T-cell (primary cell): ENCODE measurements at regions not wholly inside any gene's neighbourhood (a gene's known extent, or its start where the extent isn't known, plus 50 kb on each side); places are given as distances from the start of the nearest gene placed in this dataset.

Source experiments
- ATAC-seq, 4 experiments: fragments of 200-7000 bp in 3 of 4; fragments of 150-1000 bp in 1 of 4; cut with Tn5 transposase; replicated peaks in 1 of 4; 1 replicate in 3 of 4; 2 replicates in 1 of 4; pipeline ENCODE4 v1.10.0; 2021; ENCODE audit warnings: moderate library complexity in 3 of 4, mild to moderate bottlenecking in 2 of 4, moderate number of reproducible peaks in 1 of 4
- CTCF ChIA-PET, 2 donors: fragments of 300-600 bp; sonication (Branson Sonifier 250); formaldehyde crosslinking; loops; one replicate each; lab custom pipeline; 2022; ENCODE audit warnings: antibody characterized with exemption in 2 of 2; lab: Charles Lee
- POLR2A ChIA-PET, 2 donors: fragments of 300-600 bp; sonication (Branson Sonifier 250); formaldehyde crosslinking; loops; one replicate each; lab custom pipeline; 2022; ENCODE audit warnings: antibody characterized with exemption in 2 of 2; lab: Charles Lee
- DNase-seq, 35 experiments: peaks; one replicate each; pipeline versions ENCODE4 v3.0.0 to v3.0.0-alpha.2; 2013 to 2023
- H3K27ac ChIP-seq: one replicate; pipeline ENCODE4 v1.5.1; 2013; ENCODE audit warnings: low read length
- H3K27me3 ChIP-seq, 2 experiments: replicated peaks in 1 of 2; 1 replicate in 1 of 2; 2 replicates in 1 of 2; pipeline versions ENCODE4 v1.6.1 to v1.7.0; 2013; ENCODE audit warnings: low read length in 1 of 2, mixed read lengths in 1 of 2; ENCODE audit not compliant: control insufficient read depth in 2 of 2, insufficient read depth in 2 of 2; ENCODE audit errors: extremely low read depth in 1 of 2
- H3K36me3 ChIP-seq, 2 donors: 1 replicate in 1 of 2; 2 replicates in 1 of 2; pipeline versions ENCODE4 v1.6.1 to v1.7.0; 2013; ENCODE audit warnings: low read length in 1 of 2; ENCODE audit not compliant: control insufficient read depth in 2 of 2, insufficient read depth in 1 of 2; ENCODE audit errors: extremely low read depth in 1 of 2
- H3K4me1 ChIP-seq, 2 experiments: 1 replicate in 1 of 2; 2 replicates in 1 of 2; pipeline versions ENCODE4 v1.6.1 to v1.7.0; 2013; ENCODE audit warnings: low read length in 2 of 2, mixed read lengths in 1 of 2; ENCODE audit not compliant: insufficient read depth in 2 of 2, control insufficient read depth in 1 of 2; ENCODE audit errors: extremely low read depth in 1 of 2
- H3K4me3 ChIP-seq, 2 donors: 1 replicate in 1 of 2; 2 replicates in 1 of 2; pipeline versions ENCODE4 v1.5.1 to v1.7.0; 2013; ENCODE audit warnings: mild to moderate bottlenecking in 2 of 2, low read length in 1 of 2, moderate library complexity in 1 of 2; ENCODE audit not compliant: control insufficient read depth in 1 of 2; ENCODE audit errors: extremely low read depth in 1 of 2
- H3K9me3 ChIP-seq: 2 replicates; pipeline ENCODE4 v1.7.0; 2013
- H3K27ac Mint-ChIP-seq, 2 donors: one replicate each; pipeline ENCODE4 v1.8.0; 2020 to 2021; ENCODE audit warnings: mild to moderate bottlenecking in 2 of 2, mixed read lengths in 2 of 2
- H3K27me3 Mint-ChIP-seq, 2 donors: one replicate each; pipeline ENCODE4 v1.8.0; 2021 to 2022; ENCODE audit warnings: mixed read lengths in 2 of 2
- H3K36me3 Mint-ChIP-seq: one replicate; pipeline ENCODE4 v1.8.0; 2021; ENCODE audit warnings: mixed read lengths
- H3K4me1 Mint-ChIP-seq, 3 donors: one replicate each; pipeline ENCODE4 v1.8.0; 2020 to 2022; ENCODE audit warnings: mixed read lengths in 3 of 3, mild to moderate bottlenecking in 1 of 3
- H3K4me3 Mint-ChIP-seq, 3 donors: one replicate each; pipeline ENCODE4 v1.8.0; 2020 to 2022; ENCODE audit warnings: mild to moderate bottlenecking in 3 of 3, mixed read lengths in 3 of 3, moderate library complexity in 3 of 3
- H3K9me3 Mint-ChIP-seq, 3 donors: one replicate each; pipeline ENCODE4 v1.8.0; 2020 to 2022; ENCODE audit warnings: mixed read lengths in 3 of 3
- WGBS: methylation state at CpG from one replicate; pipeline ENCODE4 v1.1.5; 2013; ENCODE audit warnings: missing lambda C conversion rate; ENCODE audit not compliant: insufficient coverage; 5-methylcytosine and 5-hydroxymethylcytosine counted together

GRCh38 chr5:61666064-61666621, 334.1 kb downstream of the ZSWIM6 start:
- Mint-ChIP-seq H3K9me3 (no peaks in the 10 kb centered on the region), H3K4me1 (no peaks in the 10 kb centered on the region), H3K27ac (no peak overlapping the region), H3K27me3 (peaks cover 10 to 13% of the 10 kb centered on the region in 2 donors), H3K4me3 (no peak overlapping the region), H3K36me3 (no peaks in the 10 kb centered on the region)
- 42% methylated on average over 3 of the region's 6 CpGs for WGBS
- no peaks in the 10 kb centered on the region for H3K4me1 ChIP-seq
- H3K36me3 ChIP-seq: no peaks in the 10 kb centered on the region
- no peak for DNase-seq
- ATAC-seq: no peak
- CTCF ChIA-PET: interaction anchor here (1.1 to 1.8 kb wide), 2 partner anchors 8 kb away, joined by 4 to 8 read pairs; no protein-coding TSS in a partner anchor
- H3K27me3 ChIP-seq: peaks cover 0 to 11% of the 10 kb centered on the region in 2 experiments
- H3K4me3 ChIP-seq: no peak overlapping the region
- H3K27ac ChIP-seq: no peak overlapping the region
- H3K9me3 ChIP-seq: no peaks in the 10 kb centered on the region
- POLR2A ChIA-PET: no interaction called here

GRCh38 chr5:61667525-61668218, 335.6 kb downstream of the ZSWIM6 start:
- H3K4me3 ChIP-seq: no peak overlapping the region
- no peaks in the 10 kb centered on the region for H3K4me1 Mint-ChIP-seq
- H3K27ac ChIP-seq: no peak overlapping the region
- ATAC-seq (no peak), DNase-seq (no peak)
- H3K27ac Mint-ChIP-seq: no peak overlapping the region
- H3K27me3 Mint-ChIP-seq: peaks cover 13 to 14% of the 10 kb centered on the region in 2 donors
- H3K36me3 Mint-ChIP-seq: no peaks in the 10 kb centered on the region
- ChIA-PET CTCF (interaction anchor here in 1 of 2 donors (1.0 to 1.8 kb wide), 2 partner anchors 10 to 12 kb away, joined by 3 to 8 read pairs; no protein-coding TSS in a partner anchor), POLR2A (no interaction called here)
- no peak overlapping the region for H3K4me3 Mint-ChIP-seq
- 76% methylated on average over 2 of the region's 6 CpGs for WGBS
- H3K4me1 ChIP-seq: no peaks in the 10 kb centered on the region
- no peaks in the 10 kb centered on the region for H3K9me3 ChIP-seq
- no peaks in the 10 kb centered on the region for H3K9me3 Mint-ChIP-seq
- no peaks in the 10 kb centered on the region for H3K36me3 ChIP-seq
- peaks cover 0 to 5% of the 10 kb centered on the region in 2 experiments for H3K27me3 ChIP-seq

DNA sequence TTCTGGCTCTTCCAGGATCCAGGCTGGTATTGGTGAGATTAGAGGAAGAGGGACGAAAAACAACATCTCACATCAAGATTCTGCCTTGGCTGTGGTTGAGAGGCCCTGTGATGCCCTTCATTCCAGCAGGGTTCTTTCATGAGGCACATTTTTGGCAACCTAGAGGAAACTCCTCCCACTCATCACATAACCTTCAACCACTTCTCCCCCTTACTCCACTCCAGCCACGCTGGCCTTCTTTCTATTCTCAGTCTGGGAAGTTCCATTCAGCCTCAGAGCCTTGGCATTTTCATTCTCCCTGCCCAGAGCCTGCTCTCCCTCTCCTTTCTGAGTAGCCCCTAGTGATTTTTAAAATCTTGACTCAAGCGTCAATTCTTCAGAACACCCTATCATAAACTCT, 337.5 kb downstream of the ZSWIM6 start:
- H3K27ac ChIP-seq: no peak overlapping the region
- H3K4me1 ChIP-seq: no peaks in the 10 kb centered on the region
- H3K27ac Mint-ChIP-seq: no peak overlapping the region
- DNase-seq (no peak), ATAC-seq (no peak)
- no peak overlapping the region for H3K4me3 ChIP-seq
- H3K9me3 Mint-ChIP-seq: no peaks in the 10 kb centered on the region
- WGBS: 50% methylated on average over 1 of the region's 3 CpGs
- no peaks in the 10 kb centered on the region for H3K36me3 Mint-ChIP-seq
- H3K36me3 ChIP-seq: no peaks in the 10 kb centered on the region
- ChIA-PET POLR2A (no interaction called here), CTCF (interaction anchor here in 1 of 2 donors (1.5 kb wide), 1 partner anchor 11 kb away, joined by 5 read pairs; no protein-coding TSS in a partner anchor)
- H3K27me3 Mint-ChIP-seq: peaks cover 13 to 19% of the 10 kb centered on the region in 2 donors
- no peak overlapping the region for H3K4me3 Mint-ChIP-seq
- no peaks in the 10 kb centered on the region for H3K4me1 Mint-ChIP-seq
- H3K9me3 ChIP-seq: no peaks in the 10 kb centered on the region
- peaks cover 0 to 7% of the 10 kb centered on the region in 2 experiments for H3K27me3 ChIP-seq

- peaks cover 13 to 19% of the 10 kb centered on the region in 2 donors for H3K27me3 Mint-ChIP-seq
- no peak overlapping the region for H3K27ac Mint-ChIP-seq
- POLR2A ChIA-PET: no interaction called here
- no peaks in the 10 kb centered on the region for H3K36me3 Mint-ChIP-seq
- H3K27ac ChIP-seq: no peak overlapping the region
- peaks cover 0 to 7% of the 10 kb centered on the region in 2 experiments for H3K27me3 ChIP-seq
- H3K4me1 Mint-ChIP-seq: no peaks in the 10 kb centered on the region
- no peak overlapping the region for H3K4me3 ChIP-seq
- no peak overlapping the region for H3K4me3 Mint-ChIP-seq
- DNase-seq (no peak), ATAC-seq (no peak)
- CTCF ChIA-PET: interaction anchor here in 1 of 2 donors (1.1 to 1.6 kb wide), 2 partner anchors 13 to 17 kb away, joined by 3 to 6 read pairs; no protein-coding TSS in a partner anchor
- no CpG with 5 or more reads among the region's 4 CpGs for WGBS
- H3K9me3 Mint-ChIP-seq: no peaks in the 10 kb centered on the region
- no peaks in the 10 kb centered on the region for H3K9me3 ChIP-seq
- no peaks in the 10 kb centered on the region for H3K36me3 ChIP-seq
- no peaks in the 10 kb centered on the region for H3K4me1 ChIP-seq
These were observed 338.9 kb downstream of the ZSWIM6 start for GRCh38 chr5:61670941-61671340.

DNA sequence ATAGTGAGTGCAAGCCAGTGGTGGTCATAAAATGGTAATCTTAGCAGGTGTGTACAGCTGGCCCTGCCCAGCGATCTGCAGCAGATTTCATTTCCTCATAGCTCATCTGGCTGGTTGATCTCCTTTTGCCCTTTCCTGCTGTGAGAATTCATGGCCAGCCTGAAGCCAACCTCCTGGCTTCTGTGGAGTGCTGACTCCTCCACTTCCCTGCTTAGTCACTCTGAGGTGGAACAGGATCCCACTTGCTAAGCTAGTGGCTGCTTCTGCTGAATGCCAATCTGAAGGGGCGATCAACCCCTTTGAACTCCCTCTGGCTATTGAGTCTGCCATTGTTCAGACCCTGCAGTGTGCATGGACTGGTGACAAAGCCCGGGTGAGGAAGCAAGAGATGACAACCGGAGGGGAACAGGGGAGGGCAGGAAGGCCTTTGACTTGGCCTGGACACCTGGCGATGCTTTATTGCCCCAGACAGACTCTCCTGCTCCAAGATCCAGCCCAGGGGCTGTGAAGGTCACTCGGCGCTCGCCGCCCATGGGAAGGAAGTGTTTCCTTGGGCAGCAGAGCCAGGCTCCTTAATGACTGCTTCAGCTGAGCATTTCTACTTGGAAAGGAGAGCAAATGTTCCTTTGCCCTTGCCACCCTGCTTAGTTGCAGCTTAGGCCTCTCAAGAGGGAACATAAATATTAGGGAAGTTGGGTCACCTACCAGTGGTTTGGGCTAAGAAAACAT, 341.1 kb downstream of the ZSWIM6 start:
- Histone ChIP-seq H3K36me3 (no peaks in the 10 kb centered on the region), H3K4me1 (no peaks in the 10 kb centered on the region), H3K9me3 (no peaks in the 10 kb centered on the region), H3K27me3 (peaks cover 0 to 7% of the 10 kb centered on the region in 2 experiments), H3K4me3 (no peak overlapping the region), H3K27ac (no peak overlapping the region)
- WGBS: 61% methylated on average over 8 of the region's 9 CpGs
- CTCF ChIA-PET: no interaction called here
- no peak overlapping the region for H3K27ac Mint-ChIP-seq
- DNase-seq (no peak), ATAC-seq (no peak)
- no peaks in the 10 kb centered on the region for H3K36me3 Mint-ChIP-seq
- peaks cover 13 to 21% of the 10 kb centered on the region in 2 donors for H3K27me3 Mint-ChIP-seq
- H3K4me3 Mint-ChIP-seq: no peak overlapping the region
- H3K4me1 Mint-ChIP-seq: no peaks in the 10 kb centered on the region
- POLR2A ChIA-PET: no interaction called here
- H3K9me3 Mint-ChIP-seq: no peaks in the 10 kb centered on the region

- DNase-seq (no peak), ATAC-seq (no peak)
- H3K36me3 ChIP-seq: no peaks in the 10 kb centered on the region
- Mint-ChIP-seq H3K27me3 (peaks cover 19 to 24% of the 10 kb centered on the region in 2 donors), H3K4me1 (no peaks in the 10 kb centered on the region), H3K27ac (no peak overlapping the region), H3K4me3 (no peak overlapping the region), H3K9me3 (no peaks in the 10 kb centered on the region), H3K36me3 (no peaks in the 10 kb centered on the region)
- WGBS: 32% methylated on average over 2 of the region's 4 CpGs
- ChIA-PET POLR2A (no interaction called here), CTCF (no interaction called here)
- no peaks in the 10 kb centered on the region for H3K4me1 ChIP-seq
- no peak overlapping the region for H3K27ac ChIP-seq
- H3K9me3 ChIP-seq: no peaks in the 10 kb centered on the region
- H3K27me3 ChIP-seq: peaks cover 0 to 7% of the 10 kb centered on the region in 2 experiments
- no peak overlapping the region for H3K4me3 ChIP-seq
These were observed 342.3 kb downstream of the ZSWIM6 start for GRCh38 chr5:61674378-61674777.
